Brain microvascular endothelial cell (primary cell): ENCODE measurements at regions not wholly inside any gene's neighbourhood (a gene's known extent, or its start where the extent isn't known, plus 50 kb on each side); places are given as distances from the start of the nearest gene placed in this dataset.

ENCODE experiments used
- DNase-seq: peaks from one replicate; pipeline ENCODE4 v3.0.0-alpha.2; 2020
- H3K27ac ChIP-seq: fragments of 250-450 bp; sonication (Bioruptor Pico); 2 replicates; pipeline ENCODE4 v1.5.1; 2020; ENCODE audit warnings: mild to moderate bottlenecking, moderate library complexity
- H3K27me3 ChIP-seq: fragments of 250-450 bp; sonication (Bioruptor Pico); replicated peaks from 2 replicates; pipeline ENCODE4 v1.5.1; 2020; ENCODE audit warnings: mild to moderate bottlenecking
- H3K36me3 ChIP-seq: fragments of 250-450 bp; sonication (Bioruptor Pico); replicated peaks from 2 replicates; pipeline ENCODE4 v1.5.1; 2020; ENCODE audit warnings: mild to moderate bottlenecking
- H3K4me3 ChIP-seq: 2 replicates; pipeline ENCODE4 v1.5.1; 2011; ENCODE audit warnings: low read depth, mild to moderate bottlenecking, control low read depth, low read length, moderate library complexity
- in situ Hi-C: cut with HindIII; loops from 2 replicates; pipeline ENCODE4 v1.10.0; 2017; ENCODE audit warnings: low sequenced_read_pairs, low pct_ligation_motif_present
- TF ChIP-seq, protein P1 (sequence below): IDR thresholded peaks from 2 replicates; pipeline ENCODE4 v1.5.1; 2011; ENCODE audit warnings: low read depth, mild to moderate bottlenecking, moderate library complexity, low read length, control low read depth, inconsistent platforms; ENCODE audit errors: missing control alignments

DNA sequence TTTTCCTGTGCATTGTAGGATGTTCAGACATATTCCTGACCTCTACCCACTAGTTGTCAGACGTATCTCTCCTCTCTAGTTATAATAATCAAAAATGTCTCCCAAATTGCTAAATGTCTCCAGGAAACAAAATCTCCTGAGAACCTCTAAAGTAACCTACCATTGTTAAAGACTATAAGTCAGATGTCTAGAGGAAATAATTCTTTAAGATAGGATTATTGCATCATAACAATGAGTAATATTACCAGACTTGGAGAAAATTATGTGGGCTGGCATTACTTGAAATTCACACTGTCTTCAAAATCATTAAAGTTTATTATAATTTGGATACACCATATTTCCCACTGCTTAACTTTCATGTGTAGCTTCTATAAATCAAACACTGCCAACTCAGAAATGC lies 643.0 kb upstream of the ADGRL2 start:
- in situ Hi-C loops: no loop called here
- no peaks in the 10 kb centered on the region for H3K36me3 ChIP-seq
- TF ChIP-seq, protein P1, sequence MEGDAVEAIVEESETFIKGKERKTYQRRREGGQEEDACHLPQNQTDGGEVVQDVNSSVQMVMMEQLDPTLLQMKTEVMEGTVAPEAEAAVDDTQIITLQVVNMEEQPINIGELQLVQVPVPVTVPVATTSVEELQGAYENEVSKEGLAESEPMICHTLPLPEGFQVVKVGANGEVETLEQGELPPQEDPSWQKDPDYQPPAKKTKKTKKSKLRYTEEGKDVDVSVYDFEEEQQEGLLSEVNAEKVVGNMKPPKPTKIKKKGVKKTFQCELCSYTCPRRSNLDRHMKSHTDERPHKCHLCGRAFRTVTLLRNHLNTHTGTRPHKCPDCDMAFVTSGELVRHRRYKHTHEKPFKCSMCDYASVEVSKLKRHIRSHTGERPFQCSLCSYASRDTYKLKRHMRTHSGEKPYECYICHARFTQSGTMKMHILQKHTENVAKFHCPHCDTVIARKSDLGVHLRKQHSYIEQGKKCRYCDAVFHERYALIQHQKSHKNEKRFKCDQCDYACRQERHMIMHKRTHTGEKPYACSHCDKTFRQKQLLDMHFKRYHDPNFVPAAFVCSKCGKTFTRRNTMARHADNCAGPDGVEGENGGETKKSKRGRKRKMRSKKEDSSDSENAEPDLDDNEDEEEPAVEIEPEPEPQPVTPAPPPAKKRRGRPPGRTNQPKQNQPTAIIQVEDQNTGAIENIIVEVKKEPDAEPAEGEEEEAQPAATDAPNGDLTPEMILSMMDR: no peak
- H3K4me3 ChIP-seq: no peak overlapping the region
- DNase-seq: no peak
- no peak overlapping the region for H3K27ac ChIP-seq
- no peaks in the 10 kb centered on the region for H3K27me3 ChIP-seq

DNA sequence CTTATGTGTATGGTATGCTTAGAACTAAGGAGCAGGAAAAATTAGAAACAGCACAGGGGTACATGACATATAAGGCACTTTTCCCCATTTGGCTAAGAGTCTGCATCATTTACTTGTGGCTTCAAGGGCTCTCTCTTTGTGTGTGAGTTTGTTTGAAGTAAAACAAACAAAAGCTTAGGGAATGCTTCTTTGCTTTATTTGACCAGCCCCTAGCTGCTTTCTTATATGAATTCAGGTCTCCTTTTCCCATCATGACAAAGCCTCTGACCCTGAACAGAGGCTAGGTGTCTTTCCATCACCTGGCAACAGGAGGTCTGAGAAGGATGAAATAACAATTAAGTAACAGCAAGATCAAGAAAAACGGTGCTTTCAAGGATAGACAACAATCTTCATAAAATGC lies 643.8 kb upstream of the ADGRL2 start:
- TF ChIP-seq, protein P1: no peak
- in situ Hi-C loops: no loop called here
- Histone ChIP-seq H3K27me3 (no peaks in the 10 kb centered on the region), H3K27ac (no peak overlapping the region), H3K4me3 (no peak overlapping the region), H3K36me3 (no peaks in the 10 kb centered on the region)
- DNase-seq: no peak

DNA sequence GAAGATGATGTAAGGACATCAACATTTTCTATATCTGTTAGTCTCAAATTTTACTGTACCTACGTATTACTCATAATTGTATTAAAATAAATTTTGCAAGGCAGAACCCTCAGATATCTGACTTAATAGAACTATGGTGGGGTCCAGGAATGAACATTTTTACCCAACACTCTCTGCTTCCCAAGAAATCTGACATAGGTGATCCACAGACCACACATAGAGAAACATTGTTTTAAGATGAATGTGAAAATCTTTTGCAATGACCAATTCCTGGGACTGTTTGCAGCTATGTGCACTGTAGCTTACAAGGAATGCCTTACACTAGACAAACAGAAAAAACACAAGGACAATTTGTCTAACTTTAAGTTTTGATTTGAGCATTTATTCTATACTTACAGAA lies 645.6 kb upstream of the ADGRL2 start:
- TF ChIP-seq, protein P1: no peak
- in situ Hi-C loops: no loop called here
- Histone ChIP-seq H3K36me3 (no peaks in the 10 kb centered on the region), H3K27ac (no peak overlapping the region), H3K4me3 (no peak overlapping the region), H3K27me3 (no peaks in the 10 kb centered on the region)
- DNase-seq: peak; percentile 64

DNA sequence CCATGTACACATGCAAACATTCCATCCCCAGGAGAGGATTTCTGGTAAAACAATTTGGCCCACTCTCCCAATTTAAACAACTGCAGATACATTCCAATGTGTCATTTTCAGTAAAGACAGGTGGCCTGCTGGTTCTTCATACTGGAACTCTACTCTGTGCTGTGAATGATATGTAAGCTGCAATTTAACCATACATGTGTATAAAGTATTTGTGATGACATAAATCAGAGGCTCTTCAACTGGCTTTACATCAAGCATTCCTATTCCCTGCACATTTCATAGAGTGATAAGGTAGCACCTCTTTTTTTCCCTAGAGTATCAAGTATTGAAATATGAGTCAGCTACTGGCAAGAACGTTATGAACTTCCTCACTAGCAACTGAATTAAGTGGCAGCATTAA lies 649.5 kb upstream of the ADGRL2 start:
- Histone ChIP-seq H3K4me3 (no peak overlapping the region), H3K36me3 (no peaks in the 10 kb centered on the region), H3K27ac (no peak overlapping the region), H3K27me3 (no peaks in the 10 kb centered on the region)
- TF ChIP-seq, protein P1: no peak
- in situ Hi-C loops: no loop called here
- DNase-seq: peak; percentile 14

DNA sequence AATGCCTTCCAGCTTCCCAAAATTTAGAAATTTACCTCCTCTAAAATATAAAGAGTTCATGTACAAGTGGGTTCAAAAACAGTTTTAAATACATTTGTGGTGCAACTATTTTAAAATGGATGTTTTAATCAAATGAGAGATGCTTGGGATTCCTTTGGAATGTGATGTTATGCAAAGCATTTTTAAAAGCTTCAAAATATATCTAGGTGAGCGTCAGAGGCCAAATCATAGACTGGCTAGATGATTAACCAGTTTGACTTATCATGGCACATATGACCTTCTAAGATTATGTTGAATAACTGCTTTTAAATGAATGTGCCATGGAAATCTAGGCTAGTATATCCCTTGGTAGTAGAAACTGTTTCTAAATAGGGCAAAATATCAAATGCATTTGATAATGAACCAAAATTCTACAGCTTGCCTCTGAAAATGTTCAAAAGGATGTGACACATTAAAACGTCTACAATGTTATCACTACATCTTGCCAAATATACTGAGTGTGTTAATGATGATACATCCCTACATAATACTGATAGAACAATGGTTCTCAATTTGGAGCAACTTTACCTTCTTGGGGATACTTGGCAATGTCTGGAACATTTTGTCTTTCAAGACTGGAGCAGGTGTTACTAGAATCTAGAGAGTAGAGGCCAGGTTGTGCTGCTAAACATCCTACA lies 650.9 kb upstream of the ADGRL2 start:
- Histone ChIP-seq H3K4me3 (no peak overlapping the region), H3K27ac (no peak overlapping the region), H3K27me3 (no peaks in the 10 kb centered on the region), H3K36me3 (no peaks in the 10 kb centered on the region)
- TF ChIP-seq, protein P1: no peak
- in situ Hi-C loops: no loop called here
- no peak for DNase-seq

DNA sequence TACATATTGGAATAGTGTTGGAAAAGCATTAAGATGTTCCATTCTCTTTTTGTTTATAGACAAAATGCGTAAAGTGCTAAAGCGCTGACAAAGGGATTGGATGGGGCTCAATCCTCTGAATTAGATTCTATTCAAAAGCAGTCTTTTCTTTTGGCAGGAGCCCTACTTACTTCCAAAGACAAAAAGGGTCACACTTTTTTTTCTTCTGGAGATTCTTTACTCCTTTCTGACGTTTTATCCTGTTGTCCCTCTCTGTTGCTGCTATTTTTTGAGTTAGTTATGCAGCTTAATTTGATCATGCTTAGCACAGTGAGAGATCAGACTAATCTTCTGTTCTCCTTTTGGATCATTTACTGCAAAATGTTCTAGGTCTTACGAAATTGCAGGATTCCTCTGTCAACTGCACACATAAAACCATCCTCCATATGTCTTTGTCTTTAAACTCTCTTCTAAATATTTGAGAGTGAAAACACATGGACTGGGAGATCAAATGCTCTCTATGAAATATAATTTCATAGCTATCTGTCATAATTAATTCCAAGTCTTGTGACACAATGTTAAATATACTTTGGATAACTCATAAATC lies 656.4 kb upstream of the ADGRL2 start:
- H3K36me3 ChIP-seq: no peaks in the 10 kb centered on the region

More for the DNA sequence above, 656.4 kb upstream of the ADGRL2 start:
- Histone ChIP-seq H3K4me3 (no peak overlapping the region), H3K27me3 (no peaks in the 10 kb centered on the region), H3K27ac (no peak overlapping the region)
- TF ChIP-seq, protein P1: no peak
- no peak for DNase-seq
- in situ Hi-C loops: no loop called here
